ENCODE measurements at regions not wholly inside any gene's neighbourhood (a gene's known extent, or its start where the extent isn't known, plus 50 kb on each side); places are given as distances from the start of the nearest gene placed in this dataset.
"Not testable (repeated sequence)": the region's sequence is repeated elsewhere in the genome, so short reads cannot be mapped to it uniquely, and the experiment has no call there.

DNA sequence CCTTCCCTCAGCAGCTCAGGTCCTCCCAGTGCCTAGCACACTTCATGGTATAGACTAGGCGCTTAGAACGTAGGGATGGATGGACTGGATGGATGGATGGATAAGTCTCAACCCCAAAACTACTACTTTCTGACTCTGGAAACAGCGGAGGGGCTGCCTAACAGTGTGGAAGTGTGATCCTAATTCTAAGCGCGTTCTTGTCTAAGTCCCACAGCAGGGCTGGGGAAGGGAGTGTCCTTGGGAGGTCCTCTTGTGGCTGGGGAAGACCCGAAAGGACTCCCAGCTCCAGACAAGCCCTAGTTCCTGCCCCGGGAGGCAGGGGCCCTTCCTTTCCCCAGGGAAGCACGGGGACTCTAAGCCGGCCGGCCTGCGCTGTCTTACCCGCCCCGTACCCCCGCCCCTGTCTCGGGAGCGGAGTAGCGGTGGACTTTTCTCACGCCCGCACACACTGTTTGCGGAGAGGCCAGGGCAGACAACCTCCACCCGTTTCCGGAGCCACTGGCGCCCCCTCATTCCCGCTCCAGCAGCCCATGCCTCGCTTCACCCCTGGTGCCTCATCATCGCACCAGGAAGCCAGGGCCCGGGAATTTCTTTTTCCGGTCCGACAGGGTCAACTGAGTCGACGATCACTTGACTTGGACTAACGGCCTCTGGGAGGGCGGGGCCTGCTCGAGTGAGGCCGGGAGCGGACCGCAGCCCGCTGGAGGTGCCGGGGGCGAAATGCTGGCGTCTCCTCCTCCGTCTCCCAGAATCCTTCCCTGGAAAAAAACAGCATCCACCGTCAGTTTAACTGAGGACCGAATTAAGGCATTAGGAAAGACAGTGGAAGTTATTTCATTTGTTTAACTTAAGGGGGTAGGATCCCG lies 133.3 kb downstream of the TBC1D2B start:
- no peak for DNase-seq

DNA sequence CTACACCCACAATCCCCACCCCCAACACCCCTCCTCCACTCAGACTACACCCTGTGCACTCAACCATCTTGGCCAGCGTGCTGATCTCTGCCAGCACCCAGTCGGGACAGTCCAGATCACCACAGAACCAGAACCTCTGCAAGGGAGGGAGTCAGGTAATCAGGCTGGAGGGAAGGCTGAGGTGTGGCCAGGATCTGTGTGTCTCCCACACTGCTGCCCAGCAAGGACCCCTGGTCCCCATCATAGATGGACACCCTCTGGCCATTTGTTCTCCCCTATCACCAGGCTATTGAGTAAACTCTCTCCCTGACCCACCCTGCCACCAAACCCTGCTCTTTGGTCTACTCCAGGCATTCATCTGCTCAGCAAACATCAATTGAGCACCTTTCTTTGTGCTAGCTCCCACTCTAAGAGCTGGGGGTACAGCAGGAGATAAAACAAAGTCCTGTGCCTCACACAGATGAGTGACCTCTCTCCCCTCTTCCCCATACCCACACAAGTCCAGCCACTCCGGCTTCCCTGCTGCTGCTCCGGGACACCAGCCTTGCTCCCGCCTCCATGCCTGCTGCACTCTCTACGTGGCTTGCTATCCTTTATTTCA lies 134.8 kb downstream of the TBC1D2B start:
- no peak for DNase-seq

DNA sequence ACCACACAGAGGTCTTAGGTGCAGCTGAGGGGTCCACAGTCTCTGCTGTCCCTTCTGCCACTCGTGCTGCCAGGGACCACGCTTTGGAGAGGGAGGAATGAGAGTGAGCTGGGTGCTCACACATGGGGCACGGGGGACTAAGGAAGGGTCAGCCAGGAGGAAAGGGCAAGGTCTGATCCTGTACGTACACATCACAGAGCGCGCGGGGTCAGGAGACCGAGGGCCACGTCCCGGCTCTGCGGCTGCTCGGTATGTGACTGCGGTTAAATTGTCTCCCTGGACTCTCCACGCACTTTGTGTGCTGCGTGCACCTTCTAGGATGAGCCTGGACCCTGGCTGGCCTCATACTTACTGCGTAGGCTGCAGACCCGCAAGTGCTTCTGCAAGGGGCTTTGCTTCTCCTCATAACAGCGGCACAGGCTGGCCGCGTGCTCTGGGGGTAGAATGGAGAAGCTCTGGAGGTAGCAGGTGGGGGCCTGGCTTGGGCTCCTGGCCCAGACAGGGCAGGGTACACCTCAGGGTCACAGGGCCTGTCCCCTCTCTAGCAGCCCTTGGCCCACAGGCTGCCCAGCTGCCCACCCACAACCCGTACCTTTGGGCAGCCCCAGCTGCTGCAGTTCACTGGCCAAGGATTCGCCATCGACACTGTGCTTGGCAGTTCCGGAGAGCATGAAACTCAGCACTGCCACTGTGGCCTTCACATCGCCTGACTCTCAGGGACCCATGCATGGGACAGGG lies 136.3 kb downstream of the TBC1D2B start:
- DNase-seq: not testable (repeated sequence)

DNA sequence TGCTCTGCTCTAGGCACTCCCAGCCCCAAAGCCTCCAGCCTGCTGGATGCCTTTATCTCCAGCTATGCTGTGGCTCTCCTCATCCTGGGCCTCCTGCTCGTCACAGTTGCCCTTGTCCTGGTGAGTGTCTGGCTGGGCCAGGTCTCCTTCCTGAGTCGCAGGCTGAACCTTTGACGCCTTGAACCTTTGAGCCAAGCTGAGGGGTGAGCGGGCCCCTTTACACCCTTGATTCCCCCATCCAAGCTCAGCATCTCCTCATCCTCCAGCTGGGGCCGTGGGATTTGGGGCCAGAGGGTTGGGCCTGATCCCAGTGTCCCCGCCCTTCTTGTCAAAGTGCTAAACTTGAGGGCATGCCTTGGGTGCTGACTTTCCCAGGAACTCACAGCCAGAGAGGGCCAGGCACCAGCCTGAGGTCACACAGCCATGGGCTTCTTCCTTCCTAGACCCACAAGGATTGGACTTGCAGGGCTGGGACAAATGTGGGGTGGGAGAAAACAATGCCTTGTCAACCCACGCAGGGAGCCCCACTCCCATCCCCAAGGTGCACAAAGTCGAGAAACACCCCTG lies 137.0 kb downstream of the TBC1D2B start:
- no peak for DNase-seq

DNA sequence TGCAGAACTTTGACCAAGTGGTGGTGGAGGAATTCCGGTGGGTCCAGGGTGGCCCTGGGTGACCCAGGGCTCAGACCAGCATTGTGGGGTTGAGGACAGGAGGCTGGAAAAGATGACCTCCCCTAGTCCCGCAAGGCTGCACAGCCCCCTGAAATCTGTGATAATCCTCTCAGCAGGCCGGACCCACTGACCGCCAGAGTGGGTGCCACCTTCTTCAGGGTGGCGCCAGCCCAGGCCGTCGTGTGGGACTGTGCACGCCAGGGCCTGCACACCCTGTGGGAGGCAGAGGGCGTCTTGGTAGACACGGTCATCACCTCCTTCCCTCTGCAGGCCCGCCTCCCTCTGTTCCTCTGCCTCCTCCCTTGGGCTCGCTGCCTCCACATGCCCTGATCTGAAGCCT lies 137.7 kb downstream of the TBC1D2B start:
- no peak for DNase-seq

DNA sequence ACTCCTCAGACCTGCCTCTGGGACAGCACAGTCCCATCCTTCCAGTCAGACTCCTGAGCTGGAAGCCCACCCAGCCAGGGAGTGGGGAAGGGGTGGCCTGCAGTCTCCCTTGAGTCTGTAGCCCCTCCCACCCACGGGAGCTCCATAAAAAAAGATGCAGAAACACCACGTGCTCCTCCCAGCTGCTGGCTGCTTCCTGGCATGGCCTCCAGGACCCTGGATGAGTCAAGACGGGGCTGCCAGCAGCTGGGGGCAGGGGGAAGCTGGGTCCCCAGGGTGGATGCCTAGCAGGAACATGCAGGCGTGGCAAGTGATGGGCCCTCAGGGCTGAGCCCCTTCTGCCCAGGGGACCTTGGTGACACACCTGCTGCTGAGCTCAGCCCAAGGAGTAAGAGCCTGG lies 138.5 kb downstream of the TBC1D2B start:
- DNase-seq: not testable (repeated sequence)

DNA sequence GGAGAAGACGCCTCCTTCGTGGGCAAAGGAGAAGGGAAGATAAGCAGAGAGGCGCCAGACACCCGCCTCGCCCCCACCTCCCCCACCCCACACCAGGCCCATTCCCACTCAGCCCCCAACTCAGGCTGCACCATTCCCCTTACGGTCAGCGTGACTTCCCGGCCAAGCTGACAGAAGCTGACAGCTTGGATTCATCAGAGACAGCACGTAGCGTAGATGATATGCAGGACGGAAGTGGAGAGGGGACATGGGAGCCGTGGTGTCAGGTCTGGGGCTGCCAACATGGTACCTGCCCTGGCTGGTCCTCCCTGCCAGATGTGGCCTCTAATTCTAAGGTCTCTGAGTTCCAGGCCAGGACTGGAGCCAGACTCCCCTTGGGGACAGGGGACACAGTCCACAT lies 139.0 kb downstream of the TBC1D2B start:
- not testable (repeated sequence) for DNase-seq

DNA sequence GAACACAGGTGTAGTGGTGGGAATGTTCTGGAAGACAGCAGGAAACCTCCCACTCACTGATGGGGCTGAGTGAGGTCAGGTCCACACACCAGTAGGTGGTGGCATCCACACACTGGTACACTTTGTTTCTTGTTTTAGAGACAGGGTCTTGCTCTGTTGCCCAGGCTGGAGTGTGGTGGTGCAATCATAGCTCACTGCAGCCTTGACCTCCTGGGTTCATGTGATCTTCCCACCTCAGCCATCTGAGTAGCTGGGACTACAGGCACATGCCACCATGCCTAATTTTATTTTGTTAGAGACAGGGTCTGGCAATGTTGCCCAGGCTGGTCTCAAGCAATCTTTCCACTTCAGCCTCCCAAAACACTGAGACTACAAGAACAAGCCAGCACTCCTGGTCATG lies 140.9 kb downstream of the TBC1D2B start:
- DNase-seq: not testable (repeated sequence)

DNA sequence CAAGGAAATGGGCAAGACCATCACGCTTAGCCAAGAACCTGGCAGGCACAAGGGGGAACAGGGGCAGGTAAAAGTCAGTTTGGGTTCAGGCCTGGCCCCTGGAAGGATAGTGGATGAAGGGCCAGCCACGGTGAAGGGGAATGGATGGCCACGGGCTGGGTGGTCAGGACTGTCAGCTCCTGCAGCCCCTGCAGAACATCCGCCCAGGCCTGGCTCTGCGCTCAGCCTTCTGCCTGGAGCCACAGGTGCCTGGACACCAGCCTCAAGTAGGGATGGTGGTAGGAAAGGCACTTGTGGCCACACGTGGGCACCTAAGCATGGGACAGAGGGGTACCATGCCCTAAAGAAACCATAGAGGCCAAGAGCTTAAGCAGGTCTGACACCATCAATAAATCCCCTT lies 143.0 kb downstream of the TBC1D2B start:
- not testable (repeated sequence) for DNase-seq

DNA sequence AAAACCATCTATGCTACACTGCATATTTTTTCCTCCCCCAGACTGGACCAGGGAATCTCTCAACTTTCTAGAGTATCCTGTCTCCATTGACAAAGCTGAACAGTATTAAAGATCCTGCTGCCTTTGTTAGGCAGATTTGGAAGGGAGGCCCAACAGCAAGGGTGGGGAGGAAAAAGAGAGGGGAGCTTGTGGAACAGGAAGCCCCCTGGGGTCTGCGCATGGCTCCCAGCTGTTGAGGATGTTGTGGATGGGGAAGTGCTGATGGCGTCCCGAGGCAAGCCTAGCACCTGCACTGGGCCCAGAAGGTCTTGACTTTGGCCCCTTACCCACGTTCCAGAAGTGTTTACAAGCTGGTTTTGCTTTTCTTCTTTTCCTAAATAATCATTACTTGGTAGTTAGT lies 146.6 kb downstream of the TBC1D2B start:
- DNase-seq: not testable (repeated sequence)

DNA sequence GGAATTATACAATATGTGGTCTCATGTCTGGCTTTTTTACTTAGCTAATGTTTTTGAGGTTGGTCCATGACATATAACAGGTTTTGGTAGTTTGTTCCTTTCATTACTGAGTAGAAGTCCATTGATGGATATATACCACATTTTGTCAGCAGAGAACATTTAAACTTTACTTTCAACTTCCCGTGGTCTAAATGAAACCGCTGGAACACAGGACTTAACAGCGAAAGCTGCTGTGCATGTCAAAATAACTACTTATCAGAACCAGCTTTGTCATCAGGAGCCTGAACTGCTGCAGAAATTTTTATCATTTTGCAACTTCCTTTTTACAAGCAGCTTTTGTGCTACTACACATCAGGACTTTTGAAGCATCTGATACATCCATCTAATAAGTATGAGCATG lies 147.0 kb downstream of the TBC1D2B start:
- not testable (repeated sequence) for DNase-seq

DNA sequence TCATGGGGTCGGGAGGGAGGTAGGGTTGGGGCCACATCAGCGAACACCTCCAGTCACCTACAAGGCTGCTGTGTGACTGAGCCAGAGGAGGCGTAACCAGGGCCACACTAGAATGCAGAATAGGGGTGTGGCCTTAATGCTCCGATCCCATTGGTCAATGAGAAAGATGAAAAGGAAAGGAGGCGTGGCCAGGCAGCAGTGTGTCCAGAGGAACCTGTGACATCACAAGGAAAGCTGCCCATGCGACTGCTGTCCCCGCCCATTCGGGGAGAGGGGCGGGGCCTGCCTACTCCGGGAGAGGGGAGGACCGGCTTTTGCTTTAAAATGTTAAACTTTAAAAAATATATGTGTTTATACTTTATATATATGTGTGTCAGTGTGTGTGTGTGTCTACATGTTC lies 150.7 kb downstream of the TBC1D2B start:
- DNase-seq: not testable (repeated sequence)

DNA sequence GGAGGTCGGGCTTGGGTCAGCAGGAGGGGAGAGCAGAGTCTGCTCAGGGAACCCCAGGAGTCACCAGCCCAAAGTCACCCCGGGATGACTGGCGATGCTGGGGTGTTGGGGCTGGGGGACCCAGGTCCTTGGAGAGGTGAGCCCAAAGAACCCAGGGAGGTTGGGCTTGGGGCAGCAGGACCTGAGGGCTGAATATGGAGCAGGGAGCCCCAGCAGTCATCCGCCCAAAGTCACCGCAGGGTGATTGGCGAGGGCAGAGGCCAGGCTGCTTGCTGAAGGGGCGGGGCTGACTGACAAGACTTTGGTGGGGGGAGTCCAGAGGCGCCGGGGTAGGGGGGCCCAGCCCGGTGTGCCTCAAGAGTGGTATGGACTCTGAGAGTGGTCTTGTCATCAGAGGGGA lies 151.2 kb downstream of the TBC1D2B start:
- not testable (repeated sequence) for DNase-seq

DNA sequence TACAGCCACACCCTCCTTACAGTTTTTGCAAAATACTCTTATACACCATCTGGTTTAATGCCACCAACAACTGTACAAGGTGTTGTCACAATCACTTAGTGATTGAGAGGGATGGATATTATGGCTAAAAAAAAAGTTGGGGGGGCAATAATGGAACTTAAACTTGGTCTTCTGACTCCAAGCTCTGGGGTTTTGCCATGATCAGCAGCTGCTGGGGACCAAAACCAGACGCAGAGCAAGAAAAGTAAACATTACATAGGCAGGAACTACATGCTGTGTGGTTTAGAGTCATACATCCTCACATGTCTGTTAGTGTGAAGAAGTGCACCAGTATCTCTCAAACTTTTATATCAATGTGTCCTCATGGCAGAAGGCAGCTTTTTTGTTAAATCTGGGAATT lies 152.4 kb downstream of the TBC1D2B start:
- DNase-seq: not testable (repeated sequence)

DNA sequence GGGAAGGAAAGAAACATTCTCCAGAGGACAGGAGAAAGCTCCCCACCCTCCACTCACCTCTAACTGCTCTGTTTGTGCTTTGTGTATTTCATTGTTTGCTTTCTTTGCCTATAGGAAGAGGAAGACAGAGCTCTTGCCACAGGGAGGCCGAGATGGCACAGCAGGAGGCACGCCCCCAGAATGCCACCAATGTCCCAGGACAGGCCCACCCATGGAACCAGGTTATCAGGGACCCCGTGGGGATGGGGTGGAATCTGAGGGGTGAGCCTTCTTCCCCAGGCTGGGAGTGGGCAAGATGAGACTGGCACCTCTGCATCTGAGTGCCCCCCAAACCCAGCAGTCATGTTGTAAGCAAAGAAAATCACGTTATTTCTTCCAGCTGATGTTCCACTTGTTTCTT lies 155.8 kb downstream of the TBC1D2B start:
- no peak for DNase-seq

DNA sequence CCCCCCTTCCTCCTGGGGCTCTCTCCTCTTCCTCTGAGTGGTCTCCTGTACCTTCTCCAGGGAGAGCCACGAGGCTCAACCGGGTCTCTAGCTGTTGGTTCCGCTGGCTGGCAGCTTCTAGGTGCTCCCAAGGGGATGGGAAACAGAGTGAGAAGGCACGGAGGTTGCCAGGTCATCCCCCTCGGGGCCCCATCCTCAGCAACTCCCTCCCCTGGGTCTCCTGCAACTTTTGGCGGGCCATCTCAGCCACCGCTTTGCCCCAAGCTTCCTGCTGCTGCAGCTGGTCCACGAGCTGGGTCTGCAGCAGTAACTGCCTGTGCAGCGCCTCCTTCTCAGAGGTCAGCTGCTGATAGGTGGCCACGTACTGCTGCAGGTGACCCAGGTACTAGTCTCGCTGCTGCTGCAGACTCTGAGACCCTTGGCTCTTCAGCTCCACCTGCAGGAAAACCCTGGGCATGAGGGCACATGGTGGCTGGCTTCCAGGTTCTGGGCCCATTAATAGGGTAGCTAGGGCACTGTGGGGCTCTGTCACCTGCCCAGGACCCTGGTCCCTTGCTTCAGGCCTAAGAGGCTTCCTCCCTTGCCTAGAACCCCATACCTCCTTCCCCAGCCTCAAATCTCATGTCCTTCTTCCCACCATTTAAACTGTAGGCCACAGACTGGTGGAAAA lies 160.4 kb downstream of the TBC1D2B start:
- DNase-seq: not testable (repeated sequence)

DNA sequence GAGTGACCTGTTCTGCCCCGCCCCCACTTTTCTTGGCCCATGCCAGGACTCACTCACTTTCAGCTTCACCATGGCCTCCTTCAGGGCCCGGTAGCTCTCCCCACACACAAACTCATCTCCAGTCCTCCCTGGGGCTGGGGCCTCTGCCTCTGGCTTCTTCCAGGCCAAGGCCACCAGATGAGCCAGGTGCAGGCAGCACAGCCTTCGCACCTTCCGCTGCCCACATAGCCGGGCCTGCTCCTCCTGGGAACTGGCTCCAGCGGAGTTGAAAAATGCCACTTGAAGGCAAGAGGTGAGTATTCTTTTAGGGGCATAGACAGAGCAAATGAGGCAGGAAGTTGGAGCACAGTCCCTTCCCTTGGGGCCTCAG lies 161.6 kb downstream of the TBC1D2B start:
- not testable (repeated sequence) for DNase-seq

DNA sequence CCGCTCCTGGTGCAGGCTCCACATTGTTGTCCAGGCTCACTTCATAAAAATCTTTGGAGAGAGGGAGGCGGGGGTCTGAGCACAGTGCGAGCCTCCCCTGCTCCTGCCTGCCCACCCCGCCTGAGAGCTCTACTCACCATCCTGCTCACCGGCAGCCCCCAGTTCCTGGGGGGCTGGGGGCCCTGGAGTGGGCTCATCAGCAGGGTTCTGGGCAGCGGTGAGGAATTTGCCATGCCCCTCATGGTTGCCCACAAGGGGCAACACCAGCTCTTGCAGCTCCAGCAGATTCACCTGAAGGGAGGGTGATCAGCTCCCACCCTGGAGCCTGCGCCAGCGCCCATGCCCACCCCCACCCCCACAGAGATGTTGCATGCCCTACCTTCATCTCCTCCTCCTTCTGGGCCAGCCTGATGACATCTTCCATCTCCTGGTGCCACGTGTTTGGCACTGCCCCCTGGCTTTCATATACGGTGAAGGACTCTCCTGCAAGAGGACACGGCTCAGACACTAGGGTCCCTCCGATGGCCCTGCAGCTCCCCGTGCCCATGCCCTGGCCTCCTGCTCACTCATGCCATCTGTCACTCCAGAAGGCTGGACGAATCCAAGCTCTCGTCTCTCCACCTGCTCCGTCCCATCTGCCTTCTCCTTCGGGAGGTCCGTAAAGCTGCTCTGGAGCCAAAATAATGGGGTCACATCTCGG lies 162.1 kb downstream of the TBC1D2B start:
- DNase-seq: no peak

DNA sequence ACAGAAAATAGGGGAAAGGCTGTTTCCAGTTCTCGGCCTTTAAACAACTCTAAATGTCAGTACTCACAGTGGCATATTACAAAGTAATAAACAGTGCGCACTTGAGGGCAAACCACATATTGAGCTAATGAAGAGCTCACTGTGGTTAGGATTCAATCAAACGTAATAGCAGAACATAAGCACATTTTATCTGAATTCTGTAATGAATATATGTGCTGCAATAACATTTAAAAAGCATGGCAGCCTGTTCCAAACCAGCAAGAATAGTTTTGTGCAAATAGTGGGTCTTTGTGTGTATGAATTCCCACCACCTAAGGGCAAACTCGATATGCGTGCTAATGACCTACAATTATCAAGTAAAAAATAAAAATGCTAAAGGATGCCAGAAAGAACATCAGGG lies 163.0 kb downstream of the TBC1D2B start:
- DNase-seq: not testable (repeated sequence)

DNA sequence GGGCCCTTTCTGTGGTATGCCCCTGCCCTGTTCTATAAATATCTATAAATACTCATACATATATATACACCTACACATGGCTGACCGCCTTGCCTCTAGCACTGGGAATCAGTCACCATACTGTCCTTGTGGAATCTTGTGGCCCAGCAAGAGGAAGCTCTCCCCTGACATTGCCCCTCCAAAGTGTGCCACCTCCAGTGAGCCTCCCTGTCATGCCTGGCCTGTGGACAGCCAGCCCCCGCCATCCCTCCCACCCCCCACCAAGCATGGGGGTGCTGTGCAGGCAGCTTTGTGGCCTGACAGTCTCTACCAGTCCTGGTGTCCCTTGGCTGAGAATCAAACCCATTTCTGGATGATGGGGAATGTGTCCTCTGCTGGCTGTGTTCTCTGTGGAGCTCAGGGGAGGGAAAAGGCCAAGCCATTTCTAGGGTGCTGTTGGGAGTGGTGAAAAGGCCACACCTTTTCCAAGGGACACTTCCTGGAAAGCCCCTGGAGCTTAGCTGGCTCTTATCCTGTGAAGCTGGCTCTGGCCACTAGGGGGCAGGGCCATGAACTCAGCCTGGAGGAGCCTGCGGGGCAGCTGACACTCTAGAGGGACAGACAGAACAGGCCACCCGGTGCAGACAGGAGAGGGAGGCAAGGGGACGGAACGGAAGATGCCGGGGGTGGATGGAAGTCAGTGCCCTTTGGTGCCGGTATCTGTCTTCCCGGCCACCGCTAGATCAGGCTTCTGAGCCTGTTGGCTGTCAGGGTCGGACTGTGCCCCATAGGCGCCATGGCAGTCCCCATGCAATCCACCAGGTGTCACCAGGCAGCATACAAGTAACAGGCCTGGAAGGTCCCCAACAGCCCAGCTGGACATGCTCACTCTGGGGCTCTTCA lies 167.2 kb downstream of the TBC1D2B start:
- not testable (repeated sequence) for DNase-seq
